H9 (cell line): ENCODE measurements at regions not wholly inside any gene's neighbourhood (a gene's known extent, or its start where the extent isn't known, plus 50 kb on each side); places are given as distances from the start of the nearest gene placed in this dataset.

Source experiments
- DNase-seq: peaks from one replicate; pipeline ENCODE4 v3.0.0-alpha.2; 2017
- H2AFZ ChIP-seq: one replicate; pipeline ENCODE4 v1.6.1; 2013; ENCODE audit warnings: mild to moderate bottlenecking, low read length, control low read depth, moderate library complexity
- H2AK5ac ChIP-seq: 2 replicates; pipeline ENCODE4 v1.6.1; 2013; ENCODE audit warnings: low read length, control low read depth, mixed read lengths; ENCODE audit not compliant: insufficient read length
- H2BK120ac ChIP-seq: one replicate; pipeline ENCODE4 v1.6.1; 2013; ENCODE audit warnings: low read depth, mild to moderate bottlenecking, low read length, control low read depth, inconsistent platforms; ENCODE audit not compliant: poor library complexity, severe bottlenecking
- H2BK12ac ChIP-seq: 2 replicates; pipeline ENCODE4 v1.6.1; 2013; ENCODE audit warnings: low read length, control low read depth, mixed read lengths, low read depth; ENCODE audit not compliant: insufficient read length
- H2BK15ac ChIP-seq: 2 replicates; pipeline ENCODE4 v1.6.1; 2013; ENCODE audit warnings: low read depth, low read length, control low read depth
- H2BK20ac ChIP-seq: one replicate; pipeline ENCODE4 v1.6.1; 2013; ENCODE audit warnings: low read depth, mild to moderate bottlenecking, low read length, control low read depth, inconsistent platforms; ENCODE audit not compliant: poor library complexity, severe bottlenecking
- H2BK5ac ChIP-seq: 2 replicates; pipeline ENCODE4 v1.6.1; 2013; ENCODE audit warnings: low read length, control low read depth, mixed read lengths; ENCODE audit not compliant: insufficient read length
- H3K14ac ChIP-seq: 2 replicates; pipeline ENCODE4 v1.6.1; 2013; ENCODE audit warnings: low read length, control low read depth; ENCODE audit not compliant: insufficient read depth
- H3K18ac ChIP-seq: 2 replicates; pipeline ENCODE4 v1.6.1; 2013; ENCODE audit warnings: low read depth, mild to moderate bottlenecking, mixed read lengths, low read length, control low read depth; ENCODE audit not compliant: insufficient read length
- H3K23ac ChIP-seq: 2 replicates; pipeline ENCODE4 v1.6.1; 2013; ENCODE audit warnings: low read length, control low read depth, mixed read lengths, low read depth; ENCODE audit not compliant: insufficient read length
- H3K23me2 ChIP-seq: 2 replicates; pipeline ENCODE4 v1.6.1; 2013; ENCODE audit warnings: low read depth, mild to moderate bottlenecking, mixed read lengths, low read length, control low read depth; ENCODE audit not compliant: insufficient read length, poor library complexity, severe bottlenecking
- H3K27ac ChIP-seq: 2 replicates; pipeline ENCODE4 v1.5.1; 2013; ENCODE audit warnings: low read length, control low read depth, mixed read lengths, low read depth; ENCODE audit not compliant: insufficient read length
- H3K27me3 ChIP-seq: 2 replicates; pipeline ENCODE4 v1.6.1; 2013; ENCODE audit warnings: low read length, control low read depth, inconsistent platforms; ENCODE audit not compliant: insufficient read depth
- H3K4ac ChIP-seq: 2 replicates; pipeline ENCODE4 v1.6.1; 2013; ENCODE audit warnings: low read depth, mild to moderate bottlenecking, control low read depth, inconsistent platforms, low read length, moderate library complexity
- H3K4me1 ChIP-seq: 2 replicates; pipeline ENCODE4 v1.6.1; 2013; ENCODE audit warnings: low read length, control low read depth, inconsistent platforms; ENCODE audit not compliant: insufficient read depth
- H3K4me2 ChIP-seq: 2 replicates; pipeline ENCODE4 v1.6.1; 2013; ENCODE audit warnings: low read length, control low read depth, mixed read lengths; ENCODE audit not compliant: insufficient read length, insufficient read depth
- H3K56ac ChIP-seq: 2 replicates; pipeline ENCODE4 v1.6.1; 2013; ENCODE audit warnings: low read depth, mild to moderate bottlenecking, mixed read lengths, low read length, control low read depth; ENCODE audit not compliant: insufficient read length
- H3K79me1 ChIP-seq: 2 replicates; pipeline ENCODE4 v1.6.1; 2013; ENCODE audit warnings: low read depth, mild to moderate bottlenecking, moderate library complexity, low read length, control low read depth, inconsistent platforms; ENCODE audit not compliant: insufficient read depth, poor library complexity, severe bottlenecking
- H3K79me2 ChIP-seq: 2 replicates; pipeline ENCODE4 v1.6.1; 2013; ENCODE audit warnings: low read length, control low read depth, inconsistent platforms; ENCODE audit not compliant: insufficient read depth
- H3K9ac ChIP-seq: 2 replicates; pipeline ENCODE4 v1.6.1; 2013; ENCODE audit warnings: low read length, control low read depth, mixed read lengths; ENCODE audit not compliant: insufficient read length; ENCODE audit errors: extremely low read depth
- H3K9me3 ChIP-seq: one replicate; pipeline ENCODE4 v1.6.1; 2013; ENCODE audit warnings: low read depth, low read length, inconsistent platforms; ENCODE audit not compliant: control insufficient read depth
- H3T11ph ChIP-seq: one replicate; pipeline ENCODE4 v1.6.1; 2013; ENCODE audit warnings: mild to moderate bottlenecking, low read length, control low read depth, inconsistent platforms
- H4K20me1 ChIP-seq: one replicate; pipeline ENCODE4 v1.6.1; 2013; ENCODE audit not compliant: control insufficient read depth, insufficient read length, insufficient read depth
- H4K5ac ChIP-seq: 2 replicates; pipeline ENCODE4 v1.6.1; 2013; ENCODE audit warnings: low read depth, mild to moderate bottlenecking, mixed read lengths, low read length, control low read depth; ENCODE audit not compliant: insufficient read length
- H4K8ac ChIP-seq: replicated peaks from 2 replicates; pipeline ENCODE4 v1.6.1; 2013; ENCODE audit warnings: low read length, control low read depth, mixed read lengths, low read depth; ENCODE audit not compliant: insufficient read length
- H4K91ac ChIP-seq: 2 replicates; pipeline ENCODE4 v1.6.1; 2013; ENCODE audit warnings: low read depth, mild to moderate bottlenecking, moderate library complexity, mixed read lengths, low read length, control low read depth; ENCODE audit not compliant: insufficient read length
- H3K27ac Mint-ChIP-seq, 3 experiments: 2 replicates in 2 of 3; 3 replicates in 1 of 3; pipeline ENCODE4 v1.8.0; 2020 to 2021; ENCODE audit warnings: mixed read lengths in 3 of 3, mild to moderate bottlenecking in 1 of 3, moderate library complexity in 1 of 3
- H3K27me3 Mint-ChIP-seq: 2 replicates; pipeline ENCODE4 v1.8.0; 2021; ENCODE audit warnings: low read depth, mild to moderate bottlenecking, moderate library complexity, mixed read lengths
- H3K36me3 Mint-ChIP-seq, 3 experiments: 2 replicates in 2 of 3; 3 replicates in 1 of 3; pipeline ENCODE4 v1.8.0; 2020 to 2021; ENCODE audit warnings: low read depth in 3 of 3, mixed read lengths in 3 of 3; ENCODE audit not compliant: insufficient read depth in 1 of 3
- H3K4me1 Mint-ChIP-seq, 2 experiments: 2 replicates each; pipeline ENCODE4 v1.8.0; 2020; ENCODE audit warnings: mixed read lengths in 2 of 2
- H3K4me3 Mint-ChIP-seq, 2 experiments: 2 replicates in 1 of 2; 3 replicates in 1 of 2; pipeline ENCODE4 v1.8.0; 2020 to 2021; ENCODE audit warnings: mild to moderate bottlenecking in 2 of 2, mixed read lengths in 2 of 2, moderate library complexity in 1 of 2
- H3K9me3 Mint-ChIP-seq, 2 experiments: 2 replicates in 1 of 2; 3 replicates in 1 of 2; pipeline ENCODE4 v1.8.0; 2020; ENCODE audit warnings: mild to moderate bottlenecking in 2 of 2, mixed read lengths in 2 of 2, moderate library complexity in 1 of 2
- CTCF ChIP-seq: fragments of 200-600 bp; sonication (generic); conservative IDR thresholded peaks from 3 replicates; pipeline ENCODE4 v1.8.0; 2021; ENCODE audit warnings: antibody characterized with exemption, mild to moderate bottlenecking
- WGBS: extraction: QIAGEN DNeasy Blood & Tissue Kit; methylation state at CpG from one replicate; pipeline ENCODE4 v1.1.7; 2013; ENCODE audit warnings: missing lambda C conversion rate, low lambda C conversion rate, mixed read lengths; ENCODE audit not compliant: insufficient read length; ENCODE audit errors: extremely low coverage; 5-methylcytosine and 5-hydroxymethylcytosine counted together

GRCh38 chr2:39504790-39505335 is 67.8 kb upstream of the MAP4K3 start:
- Histone ChIP-seq H3K4ac (no peak overlapping the region), H3K23ac (no peak overlapping the region), H3T11ph (no peak overlapping the region), H2AFZ (no peak overlapping the region), H3K56ac (no peak overlapping the region), H2BK120ac (no peak overlapping the region), H4K20me1 (no peaks in the 10 kb centered on the region), H4K91ac (no peak overlapping the region), H3K18ac (no peak overlapping the region), H3K4me1 (peaks cover 6% of the 10 kb centered on the region; the same call in 1 of the 2 replicates), H3K9ac (no peak overlapping the region), H3K4me2 (no peak overlapping the region), H3K27ac (no peak overlapping the region), H2BK12ac (no peak overlapping the region), H2BK20ac (no peak overlapping the region), H3K23me2 (no peaks in the 10 kb centered on the region), H2AK5ac (no peak overlapping the region), H4K8ac (no peak overlapping the region), H3K9me3 (no peaks in the 10 kb centered on the region), H2BK5ac (no peak overlapping the region), H4K5ac (no peak overlapping the region), H3K14ac (no peak overlapping the region), H3K79me1 (no peaks in the 10 kb centered on the region), H2BK15ac (no peak overlapping the region), H3K79me2 (no peaks in the 10 kb centered on the region), H3K27me3 (no peaks in the 10 kb centered on the region)
- H3K9me3 Mint-ChIP-seq: no peaks in the 10 kb centered on the region
- no peak for TF ChIP-seq CTCF
- no peaks in the 10 kb centered on the region for H3K27me3 Mint-ChIP-seq
- H3K4me3 Mint-ChIP-seq: no peak overlapping the region
- H3K4me1 Mint-ChIP-seq: peaks cover 25 to 30% of the 10 kb centered on the region in 2 experiments
- WGBS: no CpG with 5 or more reads among the region's 5 CpGs
- peak overlapping the region in 1 of 3 experiments; percentile 61; a peak in 1 of 7 replicates for H3K27ac Mint-ChIP-seq
- DNase-seq: no peak
- no peaks in the 10 kb centered on the region; a peak in 1 of 7 replicates for H3K36me3 Mint-ChIP-seq
